K562 (cell line): ENCODE measurements at regions not wholly inside any gene's neighbourhood (a gene's known extent, or its start where the extent isn't known, plus 50 kb on each side); places are given as distances from the start of the nearest gene placed in this dataset.

Experiments used
- ATAC-seq: fragments of 200-7000 bp; cut with Tn5 transposase; 3 replicates; pipeline ENCODE4 v1.9.1; 2020; ENCODE audit warnings: moderate library complexity
- BruUV-seq: library from RNA; stranded (reverse); fragments of 400-500 nt; replicated peaks from 2 replicates; lab custom pipeline; 2021; lab: Mats Ljungman, UMichigan
- CTCF ChIA-PET: fragments of 300-600 bp; formaldehyde crosslinking; extraction: SDS; loops from one replicate; lab custom pipeline; 2021; ENCODE audit warnings: low intra/inter-chr PET ratio; lab: Yijun Ruan, JAX
- POLR2A ChIA-PET: fragments of 300-600, 350-650 bp; sonication (Branson Sonifier 250); formaldehyde crosslinking; extraction: SDS; loops from one replicate; lab custom pipeline; 2021; ENCODE audit warnings: antibody characterized with exemption, inconsistent platforms; lab: Yijun Ruan, JAX
- DNase-seq, 4 experiments: peaks; one replicate each; pipeline versions ENCODE4 v3.0.0 to v3.0.0-alpha.2; 2011 to 2018; ENCODE audit warnings: low spot score in 3 of 4, mixed read lengths in 3 of 4; ENCODE audit errors: extremely low read depth in 1 of 4
- FAIRE-seq: peaks from 2 replicates; lab custom pipeline; 2011; peaks lifted over from hg19 to GRCh38; lab: Jason Lieb, UNC
- H2AFZ ChIP-seq: 2 replicates; pipeline ENCODE4 v1.6.0; 2011; ENCODE audit warnings: low read depth, low read length, control low read depth, inconsistent platforms
- H3K27ac ChIP-seq: fragments of 200-600 bp; 3 replicates; pipeline ENCODE4 v1.8.0; 2011; ENCODE audit warnings: low read depth, mild to moderate bottlenecking, control low read depth, inconsistent platforms, low read length, moderate library complexity, mixed read lengths; ENCODE audit errors: extremely low read depth
- H3K27me3 ChIP-seq, 2 experiments: fragments of 300-600 bp in 1 of 2; 2 replicates in 1 of 2; 3 replicates in 1 of 2; pipeline versions ENCODE4 v1.6.0 to v1.8.0; 2011; ENCODE audit warnings: inconsistent platforms in 2 of 2, low read length in 2 of 2, mild to moderate bottlenecking in 1 of 2, mixed read lengths in 1 of 2, moderate library complexity in 1 of 2; ENCODE audit not compliant: control insufficient read depth in 2 of 2, insufficient read depth in 2 of 2
- H3K36me3 ChIP-seq: fragments of 300-600 bp; 3 replicates; pipeline ENCODE4 v1.8.0; 2011; ENCODE audit warnings: mild to moderate bottlenecking, low read length, inconsistent platforms; ENCODE audit not compliant: control insufficient read depth, insufficient read depth
- H3K4me1 ChIP-seq, 2 experiments: fragments of 200-600 bp in 1 of 2; replicated peaks in 1 of 2; 2 replicates in 1 of 2; 3 replicates in 1 of 2; pipeline versions ENCODE4 v1.5.1 to v1.8.0; 2011; ENCODE audit warnings: inconsistent platforms in 2 of 2, low read length in 2 of 2, mild to moderate bottlenecking in 1 of 2, mixed read lengths in 1 of 2, moderate library complexity in 1 of 2; ENCODE audit not compliant: control insufficient read depth in 2 of 2, insufficient read depth in 2 of 2
- H3K4me2 ChIP-seq: 2 replicates; pipeline ENCODE4 v1.6.1; 2011; ENCODE audit warnings: low read length, control low read depth, inconsistent platforms, mixed read lengths; ENCODE audit not compliant: insufficient read depth
- H3K4me3 ChIP-seq: fragments of 200-600 bp; sonication (generic), shearing (Covaris generic); 2 replicates; pipeline ENCODE4 v1.5.1; 2016; ENCODE audit warnings: control low read depth, inconsistent platforms
- H3K79me2 ChIP-seq: fragments of 200-600 bp; 3 replicates; pipeline ENCODE4 v1.8.0; 2011; ENCODE audit warnings: low read length, inconsistent platforms; ENCODE audit not compliant: control insufficient read depth, insufficient read depth
- H3K9ac ChIP-seq, 2 experiments: 2 replicates each; pipeline versions ENCODE4 v1.6.0 to v1.6.1; 2011; ENCODE audit warnings: low read depth in 2 of 2, low read length in 2 of 2, control low read depth in 1 of 2, inconsistent platforms in 1 of 2, mild to moderate bottlenecking in 1 of 2, mixed read lengths in 1 of 2; ENCODE audit not compliant: insufficient read depth in 1 of 2
- H3K9me1 ChIP-seq: one replicate; pipeline ENCODE4 v1.6.0; 2011; ENCODE audit warnings: inconsistent platforms, mild to moderate bottlenecking, low read length, moderate library complexity; ENCODE audit not compliant: control insufficient read depth, insufficient read depth
- H3K9me3 ChIP-seq: replicated peaks from 2 replicates; pipeline ENCODE4 v1.5.1; 2011; ENCODE audit warnings: low read depth, low read length, inconsistent platforms; ENCODE audit not compliant: control insufficient read depth, insufficient read depth
- H4K20me1 ChIP-seq: replicated peaks from 2 replicates; pipeline ENCODE4 v1.6.1; 2011; ENCODE audit warnings: low read length, inconsistent platforms, mixed read lengths; ENCODE audit not compliant: control insufficient read depth, insufficient read depth
- ADNP ChIP-seq: fragments of 200-800 bp; sonication (Bioruptor generic); IDR thresholded peaks from 2 replicates; pipeline ENCODE4 v1.6.1; 2016; ENCODE audit warnings: missing genetic modification characterization, missing compliant biosample characterization
- ASH1L ChIP-seq: fragments of 450-650 bp; IDR thresholded peaks from 2 replicates; pipeline ENCODE4 v1.6.1; 2018; ENCODE audit warnings: borderline replicate concordance, mild to moderate bottlenecking, low read depth; ENCODE audit not compliant: partially characterized antibody
- BMI1 ChIP-seq: fragments of 150-350 bp; IDR thresholded peaks from 2 replicates; pipeline ENCODE4 v1.6.1; 2014; ENCODE audit warnings: low read length
- BRD4 ChIP-seq: fragments of 200-600 bp; sonication (generic); IDR thresholded peaks from 2 replicates; pipeline ENCODE4 v1.6.1; 2017; ENCODE audit warnings: inconsistent platforms
- CHCHD3 ChIP-seq: fragments of 250-450 bp; sonication (Bioruptor Pico); IDR thresholded peaks from 2 replicates; pipeline ENCODE4 v2.1.2; 2022; ENCODE audit warnings: mild to moderate bottlenecking
- GTF3C2 ChIP-seq: IDR thresholded peaks from 3 replicates; pipeline ENCODE4 v1.6.1; 2011; ENCODE audit warnings: borderline replicate concordance, mild to moderate bottlenecking, moderate library complexity; ENCODE audit not compliant: insufficient read length; ENCODE audit errors: extremely low read depth
- MYNN ChIP-seq, 2 experiments: sonication (generic); formaldehyde crosslinking in 1 of 2; IDR thresholded peaks; 2 replicates each; pipeline versions ENCODE4 v1.5.0 to v1.6.1; 2016 to 2020; ENCODE audit warnings: antibody characterized with exemption in 1 of 2, missing genetic modification reagents in 1 of 2
- RBM25 ChIP-seq: fragments of 200-400 bp; formaldehyde crosslinking; IDR thresholded peaks from 2 replicates; pipeline ENCODE4 v1.6.1; 2018; ENCODE audit warnings: low read length, low read depth, moderate library complexity; ENCODE audit not compliant: severe bottlenecking
- SREBF2 ChIP-seq: sonication (generic); formaldehyde crosslinking; IDR thresholded peaks from 2 replicates; pipeline ENCODE4 v1.4.0; 2020; ENCODE audit warnings: mild to moderate bottlenecking, missing genetic modification reagents
- SUPT5H ChIP-seq: fragments of 450-650 bp; IDR thresholded peaks from 2 replicates; pipeline ENCODE4 v1.6.1; 2016
- TAF15 ChIP-seq: fragments of 200-400 bp; formaldehyde crosslinking; IDR thresholded peaks from 2 replicates; pipeline ENCODE4 v1.6.1; 2017; ENCODE audit warnings: mild to moderate bottlenecking, low read depth, low read length, moderate library complexity
- TFE3 ChIP-seq: fragments of 450-650 bp; formaldehyde crosslinking; IDR thresholded peaks from 2 replicates; pipeline ENCODE4 v1.4.0; 2020; ENCODE audit warnings: mild to moderate bottlenecking, mixed read lengths
- ZBTB33 ChIP-seq: sonication (generic); formaldehyde crosslinking; IDR thresholded peaks from 2 replicates; pipeline ENCODE4 v1.8.1; 2023; ENCODE audit warnings: mild to moderate bottlenecking, missing genetic modification reagents
- ZNF212 ChIP-seq: fragments of 450-650 bp; formaldehyde crosslinking; IDR thresholded peaks from 2 replicates; pipeline ENCODE4 v1.4.0; 2020; ENCODE audit warnings: mild to moderate bottlenecking
- ZNF239 ChIP-seq: fragments of 250-450 bp; sonication (Bioruptor Pico); IDR thresholded peaks from 2 replicates; pipeline ENCODE4 v1.4.0; 2020; ENCODE audit warnings: mild to moderate bottlenecking
- ZSCAN32 ChIP-seq: fragments of 450-650 bp; formaldehyde crosslinking; IDR thresholded peaks from 2 replicates; pipeline ENCODE4 v1.4.0; 2020; ENCODE audit warnings: mild to moderate bottlenecking, moderate library complexity
- WGBS: fragments of 100-300 bp; shearing (Covaris generic); methylation state at CpG from one replicate; pipeline ENCODE4 v1.1.6; 2016; ENCODE audit warnings: low coverage, mixed read lengths; ENCODE audit not compliant: insufficient coverage; ENCODE audit errors: missing lambda C conversion rate; 5-methylcytosine and 5-hydroxymethylcytosine counted together
- in situ Hi-C: fragments of 300-500 bp; cut with MboI; formaldehyde crosslinking; loops from 4 replicates; pipeline ENCODE4 v1.15.0; 2018; ENCODE audit warnings: inconsistent platforms, mixed read lengths
- intact Hi-C: fragments of 100-400 bp; cut with micrococcal nuclease; formaldehyde crosslinking; loops from 2 replicates; pipeline ENCODE4 v1.14.2; 2022

- Histone ChIP-seq H3K9me1 (no peaks in the 10 kb centered on the region), H3K27ac (no peak overlapping the region), H3K4me3 (no peak overlapping the region), H3K79me2 (no peaks in the 10 kb centered on the region), H2AFZ (no peak overlapping the region), H3K27me3 (no peaks in the 10 kb centered on the region), H4K20me1 (no peaks in the 10 kb centered on the region), H3K4me2 (no peak overlapping the region), H3K9me3 (no peaks in the 10 kb centered on the region; the same call in 1 of the 2 replicates), H3K9ac (no peak overlapping the region), H3K36me3 (no peaks in the 10 kb centered on the region), H3K4me1 (no peaks in the 10 kb centered on the region)
- intact Hi-C loops = no loop called here
- ATAC-seq = no peak
- DNase-seq = no peak
- in situ Hi-C loops = no loop called here
- TF ChIP-seq CHCHD3 (CRISPR knock-in tag) = no peak
- no peak for TF ChIP-seq SREBF2 (CRISPR knock-in tag)
- TF ChIP-seq ADNP (tag) = no peak
- TF ChIP-seq ASH1L = no peak
- TF ChIP-seq ZNF239 (CRISPR knock-in tag) = no peak
- TF ChIP-seq TFE3 (CRISPR knock-in tag) = no peak
- no peak for TF ChIP-seq MYNN (IDR thresholded peaks at IDR 0.05)
- TF ChIP-seq MYNN (CRISPR knock-in tag; IDR thresholded peaks at IDR 0.05) = no peak
- no peak for TF ChIP-seq SUPT5H
- no peak for TF ChIP-seq ZNF212
- no peak for TF ChIP-seq GTF3C2
- no peak for TF ChIP-seq ZSCAN32
- TF ChIP-seq ZBTB33 (CRISPR knock-in tag) = no peak
- no peak for TF ChIP-seq TAF15
- TF ChIP-seq BRD4 = no peak
- TF ChIP-seq RBM25 = no peak
- no peak for TF ChIP-seq BMI1
- BruUV-seq = no TSS peak
- under 1% methylated on average over 14 of the region's 14 CpGs for WGBS
- no peak for FAIRE-seq
- ChIA-PET CTCF (no interaction called here), POLR2A (no interaction called here)
These were observed 613.3 kb downstream of the AJAP1 start for GRCh38 chr1:5267603-5268235.
